Vagina (tissue), 2 donors: ENCODE measurements at regions not wholly inside any gene's neighbourhood (a gene's known extent, or its start where the extent isn't known, plus 50 kb on each side); places are given as distances from the start of the nearest gene placed in this dataset.

Experiments used
- CTCF ChIP-seq, 3 experiments: fragments of 450-650 bp in 2 of 3; fragments of 200-600 bp in 1 of 3; sonication (generic) in 1 of 3; IDR thresholded peaks; one replicate each; pipeline ENCODE4 v1.5.1; 2017 to 2019; ENCODE audit warnings: antibody characterized with exemption in 3 of 3, mild to moderate bottlenecking in 2 of 3, moderate library complexity in 2 of 3
- POLR2A ChIP-seq, 2 donors: fragments of 450-650 bp; IDR thresholded peaks; one replicate each; pipeline ENCODE4 v1.6.1; 2017; ENCODE audit warnings: antibody characterized with exemption in 2 of 2, mild to moderate bottlenecking in 2 of 2, moderate library complexity in 2 of 2
- POLR2AphosphoS5 ChIP-seq, 2 donors: sonication (generic); formaldehyde crosslinking; IDR thresholded peaks; one replicate each; pipeline ENCODE4 v1.9.0; 2017; ENCODE audit warnings: antibody characterized with exemption in 2 of 2, mild to moderate bottlenecking in 2 of 2, low read depth in 1 of 2; ENCODE audit not compliant: insufficient read depth in 1 of 2

- no peak for TF ChIP-seq CTCF (IDR thresholded peaks at IDR 0.05)
- TF ChIP-seq POLR2AphosphoS5 (IDR thresholded peaks at IDR 0.05; ENCODE audit: insufficient read depth in 1 of 2, low read depth in 1 of 2) = no peak
- no peak for TF ChIP-seq POLR2A (IDR thresholded peaks at IDR 0.05)
Observed at GRCh38 chr2:107168141-107168540, 282.2 kb upstream of the ST6GAL2 start.
